HG03565 (cell line): ENCODE measurements at regions not wholly inside any gene's neighbourhood (a gene's known extent, or its start where the extent isn't known, plus 50 kb on each side); places are given as distances from the start of the nearest gene placed in this dataset.

ENCODE experiments used
- ATAC-seq: cut with Tn5 transposase; IDR thresholded peaks from one replicate; pipeline ENCODE4 v1.9.1; 2021; ENCODE audit warnings: mild to moderate bottlenecking, moderate library complexity; ENCODE audit not compliant: unreplicated experiment

- ATAC-seq = no peak
Measured at GRCh38 chr11:131228378-131228777, 142.0 kb upstream of the NTM start.

- no peak for ATAC-seq
Measured at GRCh38 chr11:131229221-131229620, 141.2 kb upstream of the NTM start.

- ATAC-seq = no peak
Measured at GRCh38 chr11:131231317-131231940, 139.0 kb upstream of the NTM start.

- ATAC-seq = no peak
Measured at GRCh38 chr11:131232261-131232660, 138.2 kb upstream of the NTM start.

GRCh38 chr11:131234221-131234620, 136.2 kb upstream of the NTM start:
- no peak for ATAC-seq

GRCh38 chr11:131235328-131236298, 134.8 kb upstream of the NTM start:
- no peak for ATAC-seq

GRCh38 chr11:131240421-131240820, 130.0 kb upstream of the NTM start:
- ATAC-seq = no peak

GRCh38 chr11:131242476-131243000, 127.9 kb upstream of the NTM start:
- ATAC-seq = no peak

- ATAC-seq = no peak
Measured at GRCh38 chr11:131246156-131246555, 124.3 kb upstream of the NTM start.

- no peak for ATAC-seq
Measured at GRCh38 chr11:131246663-131247062, 123.8 kb upstream of the NTM start.

- ATAC-seq = no peak
Measured at GRCh38 chr11:131248588-131248987, 121.8 kb upstream of the NTM start.

- ATAC-seq = no peak
Measured at GRCh38 chr11:131253142-131253655, 117.2 kb upstream of the NTM start.

GRCh38 chr11:131253656-131254151, 116.7 kb upstream of the NTM start:
- ATAC-seq = no peak

- no peak for ATAC-seq
Measured at GRCh38 chr11:131254254-131254653, 116.2 kb upstream of the NTM start.

- ATAC-seq = no peak
Measured at GRCh38 chr11:131274233-131274632, 96.2 kb upstream of the NTM start.

- ATAC-seq = no peak
Measured at GRCh38 chr11:131275580-131275979, 94.8 kb upstream of the NTM start.

- no peak for ATAC-seq
Measured at GRCh38 chr11:131278472-131278871, 91.9 kb upstream of the NTM start.

GRCh38 chr11:131279654-131280384, 90.6 kb upstream of the NTM start:
- no peak for ATAC-seq

GRCh38 chr11:131281316-131281715, 89.1 kb upstream of the NTM start:
- ATAC-seq = no peak

GRCh38 chr11:131284041-131284440, 86.4 kb upstream of the NTM start:
- no peak for ATAC-seq
